ENCODE measurements at regions not wholly inside any gene's neighbourhood (a gene's known extent, or its start where the extent isn't known, plus 50 kb on each side); places are given as distances from the start of the nearest gene placed in this dataset.
"Not testable (repeated sequence)": the region's sequence is repeated elsewhere in the genome, so short reads cannot be mapped to it uniquely, and the experiment has no call there.

DNA sequence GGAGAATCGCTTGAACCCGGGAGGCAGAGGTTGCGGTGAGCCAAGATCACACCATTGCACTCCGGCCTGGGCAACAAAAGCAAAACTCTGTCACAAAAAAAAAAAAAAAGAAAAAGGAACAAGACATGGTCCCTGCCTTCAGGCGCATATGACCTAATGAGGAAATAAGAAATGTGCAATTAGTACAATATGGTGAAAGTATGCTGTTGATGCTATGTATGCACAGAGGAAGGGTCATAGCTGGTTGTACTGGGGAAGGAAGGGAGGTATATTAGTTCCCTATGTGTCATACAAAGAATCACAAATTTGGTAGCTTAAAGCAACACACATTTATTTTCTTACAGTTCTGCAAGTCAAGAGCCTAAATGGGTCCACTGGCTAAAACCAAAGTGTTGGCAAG is 97.8 kb upstream of the MPP7 start:
- Mint-ChIP-seq H3K4me3 (no peak overlapping the region), H3K36me3 (no peaks in the 10 kb centered on the region), H3K9me3 (peaks cover 0 to 3% (median 0%) of the 10 kb centered on the region in 8 donors), H3K27ac (no peak overlapping the region), H3K4me1 (no peaks in the 10 kb centered on the region), H3K27me3 (peaks cover 3 to 8% of the 10 kb centered on the region in 2 donors)
- ChIA-PET POLR2A (ENCODE audit: partially characterized antibody) (no interaction called here), CTCF (ENCODE audit: partially characterized antibody) (interaction anchor here (0.8 kb wide), 1 partner anchor 31 kb away, joined by 5 read pairs; no protein-coding TSS in a partner anchor)
- intact Hi-C loops (cut with micrococcal nuclease), result no loop called here
- H3K27ac ChIP-seq (ENCODE audit: low read depth, low read length), result no peak overlapping the region
- no peak for DNase-seq
- H3K9me3 ChIP-seq (ENCODE audit: control insufficient read depth in 1 of 2, low read length in 2 of 2), result no peaks in the 10 kb centered on the region
- H3K4me1 ChIP-seq (ENCODE audit: insufficient read depth, low read length), result no peaks in the 10 kb centered on the region
- H3K4me3 ChIP-seq (ENCODE audit: low read length in 2 of 2), result no peak overlapping the region
- no peaks in the 10 kb centered on the region for H3K27me3 ChIP-seq (ENCODE audit: insufficient read depth, low read length)
- no peaks in the 10 kb centered on the region for H3K36me3 ChIP-seq (ENCODE audit: insufficient read depth, low read length)

DNA sequence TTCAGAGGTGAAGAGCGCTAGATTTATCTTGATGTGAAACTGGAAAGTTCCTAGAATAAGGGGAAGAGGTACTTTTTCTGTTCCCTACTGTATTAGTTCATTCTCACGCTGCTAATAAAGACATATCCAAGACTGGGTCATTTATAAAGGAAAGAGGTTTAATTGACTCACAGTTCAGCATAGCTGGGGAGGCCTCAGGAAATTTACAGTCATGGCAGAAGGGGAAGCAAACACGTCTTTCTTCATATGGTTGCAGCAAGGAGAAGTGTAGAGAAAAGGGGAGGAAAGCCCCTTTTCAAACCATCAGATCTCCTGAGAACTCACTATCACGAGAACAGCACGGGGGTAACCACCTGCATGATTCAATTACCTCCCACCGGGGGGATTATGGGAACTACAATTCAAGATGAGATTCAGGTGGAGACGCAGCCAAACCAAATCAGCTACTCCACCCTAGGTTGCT is 99.8 kb upstream of the MPP7 start:
- H3K4me1 ChIP-seq (ENCODE audit: insufficient read depth, low read length); H3K36me3 ChIP-seq (ENCODE audit: insufficient read depth, low read length); H3K27me3 Mint-ChIP-seq; H3K9me3 ChIP-seq (ENCODE audit: control insufficient read depth in 1 of 2, low read length in 2 of 2); H3K4me1 Mint-ChIP-seq; H3K9me3 Mint-ChIP-seq; H3K36me3 Mint-ChIP-seq; intact Hi-C loops (cut with micrococcal nuclease); POLR2A ChIA-PET (ENCODE audit: partially characterized antibody); H3K27ac ChIP-seq (ENCODE audit: low read depth, low read length); H3K4me3 Mint-ChIP-seq; H3K27me3 ChIP-seq (ENCODE audit: insufficient read depth, low read length); DNase-seq; H3K4me3 ChIP-seq (ENCODE audit: low read length in 2 of 2): not testable (repeated sequence)
- H3K27ac Mint-ChIP-seq, result peak overlapping the region in 2 of 7 donors; percentile 42 to 43
- CTCF ChIA-PET (ENCODE audit: partially characterized antibody), result interaction anchor here (3.9 kb wide), 1 partner anchor 9 kb away, joined by 21 read pairs; no protein-coding TSS in a partner anchor

- H3K4me3 ChIP-seq (ENCODE audit: low read length in 2 of 2), result no peak overlapping the region
- intact Hi-C loops (cut with micrococcal nuclease), result no loop called here
- H3K27me3 Mint-ChIP-seq, result peaks cover 0 to 5% of the 10 kb centered on the region in 2 donors
- H3K9me3 ChIP-seq (ENCODE audit: control insufficient read depth in 1 of 2, low read length in 2 of 2), result no peaks in the 10 kb centered on the region
- H3K27ac Mint-ChIP-seq, result no peak overlapping the region
- H3K4me1 ChIP-seq (ENCODE audit: insufficient read depth, low read length), result no peaks in the 10 kb centered on the region
- H3K4me1 Mint-ChIP-seq, result no peaks in the 10 kb centered on the region
- no peaks in the 10 kb centered on the region for H3K27me3 ChIP-seq (ENCODE audit: insufficient read depth, low read length)
- no peak for DNase-seq
- ChIA-PET CTCF (ENCODE audit: partially characterized antibody) (interaction anchor here (3.9 kb wide), 1 partner anchor 10 kb away, joined by 21 read pairs; no protein-coding TSS in a partner anchor), POLR2A (ENCODE audit: partially characterized antibody) (no interaction called here)
- no peaks in the 10 kb centered on the region for H3K36me3 ChIP-seq (ENCODE audit: insufficient read depth, low read length)
- no peaks in the 10 kb centered on the region for H3K36me3 Mint-ChIP-seq
- H3K4me3 Mint-ChIP-seq, result no peak overlapping the region
- peaks cover 0 to 3% (median 0%) of the 10 kb centered on the region in 8 donors for H3K9me3 Mint-ChIP-seq
- H3K27ac ChIP-seq (ENCODE audit: low read depth, low read length), result no peak overlapping the region
These were observed 100.2 kb upstream of the MPP7 start for GRCh38 chr10:28403090-28403489.

DNA sequence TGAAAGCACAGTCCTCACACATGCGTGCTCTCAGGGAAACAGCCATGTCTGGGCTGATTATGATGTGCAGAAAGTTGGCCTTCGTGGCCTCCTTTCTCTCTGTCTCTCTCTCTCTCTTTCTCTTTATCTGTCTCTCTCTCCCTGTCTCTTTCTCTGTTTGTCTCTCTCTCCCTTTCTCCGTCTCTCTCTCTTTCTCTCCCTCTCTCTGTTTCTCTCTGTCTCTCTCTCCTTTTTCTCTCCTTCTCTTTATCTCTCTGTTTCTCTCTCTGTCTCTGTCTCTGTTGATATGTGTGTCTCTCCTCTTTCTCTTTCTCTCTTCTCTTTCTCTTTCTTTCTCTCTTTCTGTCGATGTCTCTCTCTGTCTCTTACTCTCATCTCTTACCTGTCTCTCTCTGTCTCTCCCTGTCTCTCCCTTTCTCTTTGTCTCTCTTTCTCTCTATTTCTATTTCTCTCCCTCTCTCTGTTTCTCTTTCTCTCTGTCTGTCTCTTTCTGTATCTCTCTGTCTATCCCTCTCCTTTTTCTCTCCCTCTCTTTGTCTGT is 105.4 kb upstream of the MPP7 start:
- Mint-ChIP-seq H3K27ac (no peak overlapping the region), H3K9me3 (peaks cover 0 to 5% (median 0%) of the 10 kb centered on the region in 8 donors), H3K4me3 (no peak overlapping the region), H3K36me3 (no peaks in the 10 kb centered on the region), H3K27me3 (peaks cover 12 to 14% of the 10 kb centered on the region in 2 donors), H3K4me1 (peaks cover 0 to 4% (median 0%) of the 10 kb centered on the region in 4 donors)
- ChIA-PET POLR2A (ENCODE audit: partially characterized antibody) (no interaction called here), CTCF (ENCODE audit: partially characterized antibody) (no interaction called here)
- Histone ChIP-seq H3K36me3 (ENCODE audit: insufficient read depth, low read length) (no peaks in the 10 kb centered on the region), H3K27ac (ENCODE audit: low read depth, low read length) (no peak overlapping the region), H3K4me3 (ENCODE audit: low read length in 2 of 2) (no peak overlapping the region), H3K9me3 (ENCODE audit: control insufficient read depth in 1 of 2, low read length in 2 of 2) (no peaks in the 10 kb centered on the region), H3K27me3 (ENCODE audit: insufficient read depth, low read length) (no peaks in the 10 kb centered on the region), H3K4me1 (ENCODE audit: insufficient read depth, low read length) (no peaks in the 10 kb centered on the region)
- DNase-seq, result no peak
- intact Hi-C loops (cut with micrococcal nuclease), result no loop called here

DNA sequence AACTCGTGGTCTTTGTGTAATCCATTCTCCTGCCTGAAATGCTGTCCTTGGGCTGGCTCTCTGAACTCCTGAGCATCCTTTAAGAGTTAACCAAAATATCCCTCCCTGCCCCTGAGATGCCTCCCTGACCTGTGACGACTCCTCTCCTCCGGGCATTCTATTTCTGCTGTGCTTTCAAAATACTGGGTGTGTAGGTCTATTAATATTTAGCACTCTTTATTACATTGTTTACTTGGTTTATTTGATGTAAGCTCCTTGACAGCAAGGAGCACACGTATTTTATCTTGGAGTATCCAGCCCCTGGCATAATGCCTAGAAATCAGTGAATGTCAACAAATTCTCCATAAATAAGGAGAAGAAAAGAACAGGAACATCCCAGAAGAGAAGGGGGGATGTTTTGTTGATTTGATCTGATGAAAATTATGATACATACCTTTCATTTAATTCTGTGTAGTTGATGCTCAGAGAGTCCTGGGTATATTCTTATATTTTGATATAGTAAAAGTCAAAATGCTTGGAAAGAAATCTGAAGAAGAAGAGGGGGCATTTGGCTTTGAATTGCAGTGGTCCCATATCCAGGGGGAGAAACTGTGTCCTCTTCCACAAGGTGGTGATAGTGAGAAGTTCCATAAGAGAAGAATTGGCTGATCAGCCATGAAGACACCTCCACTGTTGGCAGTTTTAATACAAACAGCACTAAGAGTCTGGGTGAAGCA is 107.7 kb upstream of the MPP7 start:
- Mint-ChIP-seq H3K36me3 (peaks cover 0 to 3% of the 10 kb centered on the region in 2 donors), H3K4me1 (peaks cover 0 to 4% (median 0%) of the 10 kb centered on the region in 4 donors), H3K27me3 (peaks cover 18 to 19% of the 10 kb centered on the region in 2 donors), H3K27ac (no peak overlapping the region), H3K4me3 (no peak overlapping the region), H3K9me3 (peaks cover 0 to 16% (median 2%) of the 10 kb centered on the region in 8 donors)
- intact Hi-C loops (cut with micrococcal nuclease), result no loop called here
- Histone ChIP-seq H3K27ac (ENCODE audit: low read depth, low read length) (no peak overlapping the region), H3K27me3 (ENCODE audit: insufficient read depth, low read length) (no peaks in the 10 kb centered on the region), H3K4me1 (ENCODE audit: insufficient read depth, low read length) (no peaks in the 10 kb centered on the region), H3K36me3 (ENCODE audit: insufficient read depth, low read length) (no peaks in the 10 kb centered on the region), H3K4me3 (ENCODE audit: low read length in 2 of 2) (no peak overlapping the region), H3K9me3 (ENCODE audit: control insufficient read depth in 1 of 2, low read length in 2 of 2) (no peaks in the 10 kb centered on the region)
- no peak for DNase-seq
- ChIA-PET CTCF (ENCODE audit: partially characterized antibody) (interaction anchor here (2.2 kb wide), 1 partner anchor 17 kb away, joined by 13 read pairs; no protein-coding TSS in a partner anchor), POLR2A (ENCODE audit: partially characterized antibody) (no interaction called here)

DNA sequence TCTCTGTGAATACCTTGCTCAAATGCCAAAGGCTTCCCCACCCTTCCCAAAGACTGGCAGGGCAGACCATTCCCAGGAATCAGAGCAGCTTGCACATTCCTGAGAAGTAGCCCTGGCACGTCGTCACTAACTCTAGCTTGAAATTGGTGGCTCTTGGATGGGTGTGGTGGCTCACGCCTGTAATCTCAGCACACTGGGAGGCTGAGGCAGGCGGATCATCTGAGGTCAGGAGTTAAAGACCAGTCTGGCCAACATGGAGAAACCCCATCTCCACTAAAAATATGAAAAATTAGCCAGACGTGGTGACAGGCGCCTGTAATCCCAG is 108.2 kb upstream of the MPP7 start:
- Mint-ChIP-seq H3K27ac (no peak overlapping the region), H3K9me3 (peaks cover 0 to 16% (median 2%) of the 10 kb centered on the region in 8 donors), H3K4me3 (no peak overlapping the region), H3K27me3 (peaks cover 18 to 19% of the 10 kb centered on the region in 2 donors), H3K4me1 (peaks cover 0 to 4% (median 0%) of the 10 kb centered on the region in 4 donors), H3K36me3 (peaks cover 0 to 3% of the 10 kb centered on the region in 2 donors)
- CTCF ChIA-PET (ENCODE audit: partially characterized antibody), result interaction anchor here (2.2 kb wide), 1 partner anchor 18 kb away, joined by 13 read pairs; no protein-coding TSS in a partner anchor
- H3K9me3 ChIP-seq (ENCODE audit: control insufficient read depth in 1 of 2, low read length in 2 of 2), result no peaks in the 10 kb centered on the region
- no peak for DNase-seq
- H3K4me3 ChIP-seq (ENCODE audit: low read length in 2 of 2), result no peak overlapping the region
- no peaks in the 10 kb centered on the region for H3K36me3 ChIP-seq (ENCODE audit: insufficient read depth, low read length)
- no peaks in the 10 kb centered on the region for H3K4me1 ChIP-seq (ENCODE audit: insufficient read depth, low read length)
- no peaks in the 10 kb centered on the region for H3K27me3 ChIP-seq (ENCODE audit: insufficient read depth, low read length)
- no peak overlapping the region for H3K27ac ChIP-seq (ENCODE audit: low read depth, low read length)
- POLR2A ChIA-PET (ENCODE audit: partially characterized antibody), result interaction anchor here (0.5 kb wide), 1 partner anchor 14 kb away, joined by 3 read pairs; no protein-coding TSS in a partner anchor
- intact Hi-C loops (cut with micrococcal nuclease), result no loop called here

DNA sequence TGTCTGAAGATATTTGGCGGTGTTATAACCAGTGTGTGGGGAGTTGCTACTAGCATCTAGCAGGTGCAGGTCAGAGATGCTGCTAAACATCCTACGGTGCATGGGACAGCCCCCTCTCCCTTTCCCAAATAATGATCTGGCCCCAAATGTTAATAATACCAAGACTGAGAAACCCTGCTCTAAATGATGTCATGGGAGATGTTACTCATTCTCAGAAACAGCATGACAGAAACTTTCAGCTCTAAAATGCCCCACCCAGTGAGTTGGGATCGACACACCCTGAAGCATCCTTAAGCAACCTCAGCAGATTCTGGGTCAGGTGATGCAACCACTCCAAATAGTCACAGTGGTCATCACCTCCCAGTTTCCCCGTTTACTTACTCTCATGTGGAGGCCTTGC is 108.8 kb upstream of the MPP7 start:
- no peak for DNase-seq
- no peaks in the 10 kb centered on the region for H3K36me3 ChIP-seq (ENCODE audit: insufficient read depth, low read length)
- intact Hi-C loops (cut with micrococcal nuclease), result no loop called here
- Mint-ChIP-seq H3K4me1 (peaks cover 0 to 4% (median 0%) of the 10 kb centered on the region in 4 donors), H3K27me3 (peaks cover 18 to 19% of the 10 kb centered on the region in 2 donors), H3K9me3 (peaks cover 0 to 16% (median 2%) of the 10 kb centered on the region in 8 donors), H3K27ac (no peak overlapping the region), H3K4me3 (no peak overlapping the region), H3K36me3 (peaks cover 0 to 3% of the 10 kb centered on the region in 2 donors)
- no peak overlapping the region for H3K27ac ChIP-seq (ENCODE audit: low read depth, low read length)
- H3K9me3 ChIP-seq (ENCODE audit: control insufficient read depth in 1 of 2, low read length in 2 of 2), result no peaks in the 10 kb centered on the region
- H3K27me3 ChIP-seq (ENCODE audit: insufficient read depth, low read length), result no peaks in the 10 kb centered on the region
- POLR2A ChIA-PET (ENCODE audit: partially characterized antibody), result interaction anchor here (0.5 kb wide), 1 partner anchor 14 kb away, joined by 3 read pairs; no protein-coding TSS in a partner anchor
- no peaks in the 10 kb centered on the region for H3K4me1 ChIP-seq (ENCODE audit: insufficient read depth, low read length)
- H3K4me3 ChIP-seq (ENCODE audit: low read length in 2 of 2), result no peak overlapping the region
- CTCF ChIA-PET (ENCODE audit: partially characterized antibody), result no interaction called here

All from CD4-positive, alpha-beta memory T cell (primary cell).